Nephron progenitor cell (in vitro differentiated cells): ENCODE measurements at regions not wholly inside any gene's neighbourhood (a gene's known extent, or its start where the extent isn't known, plus 50 kb on each side); places are given as distances from the start of the nearest gene placed in this dataset.
"Not testable (repeated sequence)": the region's sequence is repeated elsewhere in the genome, so short reads cannot be mapped to it uniquely, and the experiment has no call there.

ENCODE experiments used
- DNase-seq: peaks from one replicate; pipeline ENCODE4 v3.0.0; 2021
- H3K27ac Mint-ChIP-seq: 2 replicates; pipeline ENCODE4 v1.8.0; 2021; ENCODE audit warnings: mild to moderate bottlenecking, moderate library complexity, mixed read lengths
- H3K27me3 Mint-ChIP-seq: 2 replicates; pipeline ENCODE4 v1.8.0; 2021; ENCODE audit warnings: mild to moderate bottlenecking, low read depth, mixed read lengths; ENCODE audit not compliant: poor library complexity
- H3K36me3 Mint-ChIP-seq: 2 replicates; pipeline ENCODE4 v1.8.0; 2021; ENCODE audit warnings: low read depth, mixed read lengths
- H3K4me1 Mint-ChIP-seq: 2 replicates; pipeline ENCODE4 v1.8.0; 2021; ENCODE audit warnings: mixed read lengths
- H3K4me3 Mint-ChIP-seq: 2 replicates; pipeline ENCODE4 v1.8.0; 2021; ENCODE audit warnings: mild to moderate bottlenecking, moderate library complexity, mixed read lengths
- H3K9me3 Mint-ChIP-seq: 2 replicates; pipeline ENCODE4 v1.8.0; 2021; ENCODE audit warnings: mild to moderate bottlenecking, moderate library complexity, mixed read lengths

DNA sequence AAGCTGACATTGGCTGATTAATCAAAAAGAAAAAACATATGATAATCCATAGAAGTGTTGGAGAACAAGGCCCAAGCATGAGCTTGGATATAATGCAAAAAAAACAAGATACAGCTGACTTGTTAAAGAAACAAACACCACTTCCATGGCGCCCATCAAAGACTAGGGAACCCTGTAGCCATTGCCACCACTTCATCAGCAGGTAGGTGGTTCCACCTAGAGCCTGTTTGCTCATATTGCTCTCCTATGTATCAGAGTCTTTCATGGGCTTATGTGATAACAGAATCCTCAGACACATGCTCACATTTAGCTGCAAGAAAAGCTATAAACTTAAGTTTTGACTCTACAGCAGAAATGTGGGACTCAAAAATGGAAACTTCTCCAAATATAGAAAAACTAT is 2179.9 kb downstream of the EPHA3 start:
- not testable (repeated sequence) for H3K4me1 Mint-ChIP-seq, H3K27ac Mint-ChIP-seq, H3K36me3 Mint-ChIP-seq, H3K27me3 Mint-ChIP-seq, H3K4me3 Mint-ChIP-seq, DNase-seq
- H3K9me3 Mint-ChIP-seq = peaks cover 62% of the 10 kb centered on the region

DNA sequence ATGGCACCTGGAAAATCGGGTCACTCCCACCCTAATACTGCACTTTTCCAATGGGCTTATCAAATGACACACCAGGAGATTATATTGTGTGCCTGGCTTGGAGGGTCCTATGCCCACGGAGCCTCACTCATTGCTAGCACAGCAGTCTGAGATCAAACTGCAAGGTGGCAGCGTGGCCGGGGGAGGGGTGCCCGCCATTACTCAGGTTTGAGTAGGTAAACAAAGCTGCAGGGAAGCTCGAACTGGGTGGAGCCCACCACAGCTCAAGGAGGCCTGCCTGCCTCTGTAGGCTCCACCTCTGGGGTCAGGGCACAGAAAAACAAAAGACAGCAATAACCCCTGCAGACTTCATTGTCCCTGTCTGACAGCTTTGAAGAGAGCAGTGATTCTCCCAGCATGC is 2184.0 kb downstream of the EPHA3 start:
- not testable (repeated sequence) for H3K27ac Mint-ChIP-seq, H3K4me3 Mint-ChIP-seq, H3K36me3 Mint-ChIP-seq, H3K4me1 Mint-ChIP-seq, H3K27me3 Mint-ChIP-seq, DNase-seq
- peaks cover 96% of the 10 kb centered on the region for H3K9me3 Mint-ChIP-seq
